EH (cell line): ENCODE measurements at regions not wholly inside any gene's neighbourhood (a gene's known extent, or its start where the extent isn't known, plus 50 kb on each side); places are given as distances from the start of the nearest gene placed in this dataset.

Source experiments
- DNase-seq: peaks from one replicate; pipeline ENCODE4 v3.0.0-alpha.2; 2015; ENCODE audit warnings: low read depth

GRCh38 chr3:65231544-65231943 lies 543.7 kb upstream of the ADAMTS9 start:
- no peak for DNase-seq

- DNase-seq: no peak
These were observed 542.7 kb upstream of the ADAMTS9 start for GRCh38 chr3:65230261-65231139.

GRCh38 chr3:65226287-65226686 lies 538.5 kb upstream of the ADAMTS9 start:
- no peak for DNase-seq

GRCh38 chr3:65210026-65210814 lies 522.4 kb upstream of the ADAMTS9 start:
- no peak for DNase-seq

DNA sequence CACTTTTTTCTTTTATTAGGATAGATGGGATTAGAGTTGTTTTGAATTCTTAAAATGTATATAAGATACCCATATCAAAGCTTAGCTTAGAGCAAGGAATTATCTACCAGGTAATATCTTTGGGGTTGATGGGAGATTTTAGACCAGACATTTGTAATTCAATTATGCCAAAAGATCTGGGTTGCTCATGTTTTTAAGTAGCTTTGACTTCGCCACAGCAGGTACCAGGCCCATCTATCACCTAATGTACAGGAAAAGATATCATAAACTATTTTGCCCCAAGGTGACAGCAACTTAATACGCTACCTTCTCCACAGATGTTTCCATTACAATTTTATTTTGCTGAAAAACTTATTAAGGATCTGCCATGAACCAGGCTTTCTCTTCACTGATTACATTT lies 514.6 kb upstream of the ADAMTS9 start:
- DNase-seq: no peak

DNA sequence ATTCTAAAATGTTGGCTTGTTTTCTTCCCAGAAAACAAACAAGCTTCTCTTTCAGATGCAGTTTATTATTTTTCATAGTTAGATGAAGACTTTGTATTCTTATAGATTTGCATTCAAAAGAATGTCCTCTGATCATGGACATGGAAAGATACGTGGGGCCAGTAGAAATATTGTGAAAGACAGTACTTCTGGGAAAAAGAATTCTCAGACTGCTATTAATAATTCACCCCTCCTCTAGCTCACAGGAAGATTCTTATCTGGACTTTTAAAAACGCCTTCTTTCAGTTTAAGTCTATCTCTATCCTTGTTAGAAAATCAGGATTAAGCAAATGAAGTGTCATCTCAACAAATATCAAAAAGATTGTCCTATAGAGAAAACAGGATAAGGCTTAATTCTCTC lies 514.1 kb upstream of the ADAMTS9 start:
- DNase-seq: no peak

GRCh38 chr3:65200310-65200970 lies 512.6 kb upstream of the ADAMTS9 start:
- DNase-seq: no peak

GRCh38 chr3:65196663-65197062 lies 508.9 kb upstream of the ADAMTS9 start:
- DNase-seq: no peak

DNA sequence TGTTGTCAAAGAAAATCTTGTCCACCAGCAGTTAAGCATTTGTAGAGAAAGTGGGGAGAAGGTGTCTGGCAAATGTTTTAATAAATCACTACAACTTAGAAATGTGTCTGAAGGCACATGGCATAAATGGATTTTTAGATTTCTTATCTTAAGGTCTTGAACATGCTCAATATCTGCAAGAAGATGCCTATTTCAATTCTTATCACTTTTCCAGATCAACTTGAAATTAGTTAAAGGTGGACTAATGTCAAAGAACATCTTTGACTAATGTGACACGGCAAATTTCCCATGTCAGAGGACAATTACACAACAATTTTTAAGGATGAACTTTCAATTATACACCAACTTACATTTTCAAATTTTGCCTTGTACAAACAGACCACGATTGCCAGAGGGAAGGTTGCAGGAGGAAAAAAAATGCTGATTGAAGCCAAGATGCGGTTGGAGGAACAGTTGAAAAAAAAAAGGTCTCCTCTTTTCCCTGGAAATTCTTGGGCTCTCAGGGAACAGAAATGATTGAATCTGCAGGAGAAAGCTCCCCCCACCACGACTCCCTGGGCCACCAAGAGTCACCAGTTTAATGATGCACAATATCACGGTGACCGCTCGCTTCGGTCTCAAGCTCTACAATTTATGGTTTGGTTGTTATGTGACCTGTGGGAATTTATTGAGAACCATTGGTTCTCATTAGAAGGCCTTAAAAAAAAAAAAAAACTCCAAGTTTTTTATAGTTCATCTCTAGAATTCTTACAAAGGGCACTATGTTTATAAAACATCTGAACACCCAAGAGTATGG lies 507.6 kb upstream of the ADAMTS9 start:
- no peak for DNase-seq

DNA sequence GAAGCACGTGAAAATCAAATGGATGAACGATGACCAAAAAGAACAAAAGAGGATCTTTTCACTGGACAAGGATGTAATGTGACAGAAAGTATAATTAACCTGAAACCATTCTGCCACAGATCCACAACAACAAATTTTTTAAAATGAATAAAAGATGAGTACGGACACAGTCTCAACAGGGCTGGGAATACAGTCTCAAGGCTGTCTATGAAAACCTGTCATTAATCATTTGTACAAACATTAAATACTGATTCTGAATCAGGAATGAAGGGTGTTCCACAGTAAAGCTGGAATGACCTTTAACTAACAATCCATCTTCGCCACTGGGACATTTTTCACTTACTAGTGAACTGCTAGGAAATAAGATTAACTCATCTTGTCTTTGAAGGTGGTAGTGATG lies 506.9 kb upstream of the ADAMTS9 start:
- no peak for DNase-seq

DNA sequence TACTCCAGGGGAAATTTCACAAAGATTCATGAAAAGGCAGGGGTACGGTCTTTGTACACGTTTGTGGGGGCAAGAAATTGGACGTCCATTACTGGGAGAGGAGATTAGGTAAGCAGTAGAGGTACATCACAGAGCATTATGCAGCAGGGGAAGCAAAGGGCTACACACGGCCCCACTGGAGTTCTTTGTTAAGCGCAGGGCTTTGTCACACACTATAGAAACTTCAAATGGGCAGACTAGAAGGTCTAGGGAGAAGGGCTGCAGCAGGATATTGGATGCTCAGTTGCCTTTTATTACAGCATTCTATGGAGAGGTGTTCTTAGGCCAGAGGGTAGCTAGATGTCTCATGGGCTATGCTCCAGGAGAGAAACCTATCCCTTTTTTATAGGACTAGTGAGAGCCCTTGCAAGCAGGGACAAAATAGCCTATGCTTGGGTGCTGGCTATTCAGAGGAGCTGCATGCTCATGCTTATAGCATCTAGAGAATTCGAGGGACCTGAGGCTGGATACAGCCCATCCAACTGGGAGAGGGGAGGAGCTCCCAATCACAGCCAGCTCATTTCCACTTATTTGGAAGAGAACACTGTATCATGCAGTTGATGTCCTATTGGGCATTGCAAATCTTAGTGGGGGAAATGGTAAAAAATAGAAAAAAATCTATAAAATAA lies 506.4 kb upstream of the ADAMTS9 start:
- DNase-seq: no peak

DNA sequence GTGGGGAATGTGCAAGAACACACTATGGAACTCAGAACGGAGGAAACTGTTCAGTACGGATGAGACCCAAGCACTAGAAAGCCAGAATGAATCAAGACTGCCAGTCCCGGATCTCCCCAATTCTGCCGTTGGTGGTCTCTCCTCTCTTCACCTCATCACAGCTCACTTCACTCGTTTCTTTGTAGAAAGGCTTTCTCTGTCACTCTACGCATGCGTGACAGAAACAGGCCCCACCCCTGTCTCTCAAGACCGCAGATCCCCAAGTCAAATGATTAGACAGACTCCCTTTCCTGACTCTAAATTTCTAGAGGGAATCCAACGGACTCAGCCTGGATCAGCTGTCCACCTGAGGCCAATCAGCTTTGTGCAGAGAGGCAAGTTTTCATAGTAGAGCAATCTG lies 505.7 kb upstream of the ADAMTS9 start:
- no peak for DNase-seq

GRCh38 chr3:65190111-65190510 lies 502.3 kb upstream of the ADAMTS9 start:
- DNase-seq: no peak

GRCh38 chr3:65186268-65186667 lies 498.5 kb upstream of the ADAMTS9 start:
- DNase-seq: no peak

- no peak for DNase-seq
These were observed 494.9 kb upstream of the ADAMTS9 start for GRCh38 chr3:65182682-65183081.

DNA sequence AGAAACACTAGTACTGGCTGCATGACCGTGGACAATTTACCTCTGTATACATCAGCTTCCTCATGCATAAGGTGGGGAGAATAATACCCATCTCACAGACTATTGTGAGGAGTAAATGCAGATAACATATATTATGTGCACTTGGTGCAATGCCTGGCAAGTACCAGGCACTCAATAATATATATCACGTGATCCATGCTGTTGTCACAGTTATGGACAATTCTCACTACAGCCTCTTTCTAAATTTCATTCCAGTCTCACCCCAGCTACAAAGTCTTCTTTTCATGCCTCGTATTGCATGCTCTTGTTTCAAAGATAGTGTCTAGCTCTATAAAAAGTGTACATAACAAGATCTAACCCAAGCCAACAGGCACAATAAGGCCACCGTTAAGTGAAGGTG lies 494.3 kb upstream of the ADAMTS9 start:
- DNase-seq: no peak

GRCh38 chr3:65181391-65181871 lies 493.6 kb upstream of the ADAMTS9 start:
- DNase-seq: no peak

DNA sequence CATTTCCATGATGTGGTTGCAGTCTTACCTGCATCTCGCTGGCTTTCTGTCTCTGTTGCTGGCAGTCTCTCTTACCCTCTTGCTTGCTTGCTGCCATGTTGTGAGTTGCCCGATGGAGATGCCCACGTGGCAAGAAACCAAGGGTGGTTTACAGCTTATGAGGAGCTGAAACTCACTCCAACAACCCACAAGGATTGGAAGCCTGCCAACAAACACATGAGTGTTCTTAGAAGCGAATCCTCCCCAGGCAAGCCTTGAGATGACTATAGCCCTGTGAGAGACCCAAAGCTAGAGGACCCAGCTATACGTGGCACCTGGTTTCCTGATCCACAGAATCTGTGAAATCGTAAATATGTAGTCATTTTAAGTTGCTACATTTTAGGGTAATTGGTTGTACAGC lies 490.9 kb upstream of the ADAMTS9 start:
- peak; percentile 3 for DNase-seq

DNA sequence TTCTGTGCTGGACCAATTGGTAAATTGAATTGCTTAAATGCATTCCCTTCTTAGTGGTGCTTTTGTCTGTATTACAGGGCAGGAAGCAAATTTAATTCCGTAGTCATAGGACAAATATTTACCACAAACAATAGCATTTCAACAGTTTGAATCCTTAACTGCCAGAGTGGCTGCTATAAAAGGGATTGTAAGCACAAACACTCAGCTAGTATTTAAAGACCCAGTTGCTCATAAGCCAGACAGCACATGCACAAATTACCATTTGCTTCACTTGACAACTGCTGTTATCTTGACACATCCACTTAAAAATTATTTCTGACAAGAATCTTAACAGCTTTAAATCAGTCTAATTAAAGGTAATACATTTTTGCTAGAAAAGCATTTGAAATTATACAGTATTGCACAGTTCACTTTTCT lies 490.2 kb upstream of the ADAMTS9 start:
- no peak for DNase-seq

DNA sequence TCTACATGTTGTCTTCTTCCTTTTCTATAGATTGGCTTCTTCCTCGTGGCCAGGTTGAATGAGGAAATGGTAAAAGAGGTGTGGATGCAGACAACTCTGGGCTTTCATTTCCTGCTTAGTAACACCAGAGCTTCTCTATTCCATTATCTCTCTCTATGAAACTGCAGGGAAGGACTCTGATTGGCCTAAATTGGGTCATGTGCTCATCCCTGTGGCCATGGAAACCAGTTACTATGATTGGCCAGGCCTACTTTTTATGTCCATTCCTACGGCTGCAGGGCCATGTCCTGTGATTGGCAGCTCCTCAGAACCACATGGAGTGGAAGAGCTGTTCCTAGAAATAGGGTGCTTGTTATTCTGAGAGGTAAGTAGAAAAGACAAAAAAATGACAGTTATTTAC lies 486.9 kb upstream of the ADAMTS9 start:
- no peak for DNase-seq

- no peak for DNase-seq
These were observed 486.0 kb upstream of the ADAMTS9 start for GRCh38 chr3:65173841-65174240.
